Testis (tissue), 2 donors: ENCODE measurements at regions not wholly inside any gene's neighbourhood (a gene's known extent, or its start where the extent isn't known, plus 50 kb on each side); places are given as distances from the start of the nearest gene placed in this dataset.

Source experiments
- POLR2A ChIP-seq: fragments of 450-650 bp; IDR thresholded peaks from one replicate; pipeline ENCODE4 v1.6.1; 2017; ENCODE audit warnings: antibody characterized with exemption, mild to moderate bottlenecking, moderate library complexity
- TF ChIP-seq, protein P1 (sequence below), 3 experiments: fragments of 450-650 bp in 2 of 3; fragments of 200-600 bp in 1 of 3; sonication (generic) in 1 of 3; IDR thresholded peaks; one replicate each; pipeline ENCODE4 v1.5.1; 2016 to 2019; ENCODE audit warnings: antibody characterized with exemption in 3 of 3, mild to moderate bottlenecking in 2 of 3, moderate library complexity in 1 of 3

DNA sequence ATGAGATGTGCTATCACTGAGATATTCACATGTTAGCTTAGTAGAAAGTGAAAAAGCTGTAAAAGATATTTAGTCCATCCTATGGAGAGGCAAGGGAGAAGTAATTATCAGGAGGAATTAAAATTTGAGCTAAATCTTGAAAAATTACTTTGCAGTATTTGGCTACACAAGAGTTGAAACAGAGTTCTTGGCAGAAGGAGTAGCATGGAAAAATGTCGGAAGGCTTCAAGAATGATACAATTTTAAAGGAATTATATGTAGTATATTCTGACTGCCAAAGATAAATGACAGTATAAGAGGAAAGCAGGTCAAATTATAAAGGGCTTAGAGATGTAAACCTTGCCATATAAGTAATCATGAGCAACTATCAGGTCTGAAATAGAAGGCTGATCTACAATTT is 518.9 kb downstream of the BRINP3 start:
- TF ChIP-seq, protein P1, sequence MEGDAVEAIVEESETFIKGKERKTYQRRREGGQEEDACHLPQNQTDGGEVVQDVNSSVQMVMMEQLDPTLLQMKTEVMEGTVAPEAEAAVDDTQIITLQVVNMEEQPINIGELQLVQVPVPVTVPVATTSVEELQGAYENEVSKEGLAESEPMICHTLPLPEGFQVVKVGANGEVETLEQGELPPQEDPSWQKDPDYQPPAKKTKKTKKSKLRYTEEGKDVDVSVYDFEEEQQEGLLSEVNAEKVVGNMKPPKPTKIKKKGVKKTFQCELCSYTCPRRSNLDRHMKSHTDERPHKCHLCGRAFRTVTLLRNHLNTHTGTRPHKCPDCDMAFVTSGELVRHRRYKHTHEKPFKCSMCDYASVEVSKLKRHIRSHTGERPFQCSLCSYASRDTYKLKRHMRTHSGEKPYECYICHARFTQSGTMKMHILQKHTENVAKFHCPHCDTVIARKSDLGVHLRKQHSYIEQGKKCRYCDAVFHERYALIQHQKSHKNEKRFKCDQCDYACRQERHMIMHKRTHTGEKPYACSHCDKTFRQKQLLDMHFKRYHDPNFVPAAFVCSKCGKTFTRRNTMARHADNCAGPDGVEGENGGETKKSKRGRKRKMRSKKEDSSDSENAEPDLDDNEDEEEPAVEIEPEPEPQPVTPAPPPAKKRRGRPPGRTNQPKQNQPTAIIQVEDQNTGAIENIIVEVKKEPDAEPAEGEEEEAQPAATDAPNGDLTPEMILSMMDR (IDR thresholded peaks at IDR 0.05), result no peak
- TF ChIP-seq POLR2A, result no peak
